Lower lobe of right lung (tissue), 2 donors: ENCODE measurements at regions not wholly inside any gene's neighbourhood (a gene's known extent, or its start where the extent isn't known, plus 50 kb on each side); places are given as distances from the start of the nearest gene placed in this dataset.
"Not testable (repeated sequence)": the region's sequence is repeated elsewhere in the genome, so short reads cannot be mapped to it uniquely, and the experiment has no call there.

Experiments
- ATAC-seq, 2 donors: fragments of 200-7000 bp; cut with Tn5 transposase; one replicate each; pipeline ENCODE4 v1.9.1; 2020 to 2022; ENCODE audit warnings: mild to moderate bottlenecking in 2 of 2, moderate library complexity in 2 of 2
- DNase-seq: peaks from one replicate; pipeline ENCODE4 v3.0.0-alpha.2; 2020
- H3K27ac ChIP-seq: fragments of 200-600 bp; one replicate; pipeline ENCODE4 v1.8.0; 2022
- H3K27me3 ChIP-seq: fragments of 200-600 bp; one replicate; pipeline ENCODE4 v1.8.0; 2022; ENCODE audit warnings: low read depth
- H3K36me3 ChIP-seq: fragments of 200-600 bp; one replicate; pipeline ENCODE4 v1.8.0; 2022; ENCODE audit warnings: mild to moderate bottlenecking
- H3K4me1 ChIP-seq: fragments of 200-600 bp; one replicate; pipeline ENCODE4 v1.8.0; 2022
- H3K4me3 ChIP-seq: fragments of 200-600 bp; one replicate; pipeline ENCODE4 v1.8.0; 2022; ENCODE audit warnings: mild to moderate bottlenecking
- H3K9me3 ChIP-seq: fragments of 200-600 bp; one replicate; pipeline ENCODE4 v1.8.0; 2022
- CTCF ChIP-seq: fragments of 200-600 bp; IDR thresholded peaks from one replicate; pipeline ENCODE4 v1.8.0; 2022; ENCODE audit warnings: antibody characterized with exemption, mild to moderate bottlenecking
- intact Hi-C: fragments of 100-400 bp; cut with DNase I; formaldehyde crosslinking; loops from one replicate; pipeline ENCODE4 v1.11.0; 2022
- donor health status: DM: no; HTN: yes; CAD: no; lungs with severe emphysema.

GRCh38 chr4:1566838-1567518 lies 117.1 kb downstream of the FAM53A start:
- Histone ChIP-seq H3K27ac (no peak overlapping the region), H3K4me1 (no peaks in the 10 kb centered on the region), H3K36me3 (no peaks in the 10 kb centered on the region), H3K27me3 (peaks cover 51% of the 10 kb centered on the region), H3K4me3 (no peak overlapping the region), H3K9me3 (no peaks in the 10 kb centered on the region)
- ATAC-seq, result no peak
- no peak for TF ChIP-seq CTCF
- DNase-seq, result peak; percentile 37
- intact Hi-C loops, result no loop called here

- H3K27ac ChIP-seq, H3K9me3 ChIP-seq, H3K36me3 ChIP-seq, H3K4me3 ChIP-seq, H3K4me1 ChIP-seq, intact Hi-C loops: not testable (repeated sequence)
- ATAC-seq (peak in 1 of 2 donors; percentile 5), DNase-seq (peak; percentile 43)
- peaks cover 57% of the 10 kb centered on the region for H3K27me3 ChIP-seq
Measured at GRCh38 chr4:1566301-1566837, 117.7 kb downstream of the FAM53A start.

GRCh38 chr4:1565598-1566295 lies 118.4 kb downstream of the FAM53A start:
- Histone ChIP-seq H3K4me3 (no peak overlapping the region), H3K27ac (no peak overlapping the region), H3K4me1 (no peaks in the 10 kb centered on the region), H3K36me3 (no peaks in the 10 kb centered on the region), H3K9me3 (no peaks in the 10 kb centered on the region), H3K27me3 (peaks cover 63% of the 10 kb centered on the region)
- intact Hi-C loops, result no loop called here
- no peak for TF ChIP-seq CTCF
- DNase-seq (peak; percentile 42), ATAC-seq (no peak)

- ATAC-seq (no peak), DNase-seq (no peak)
- intact Hi-C loops, result no loop called here
- no peaks in the 10 kb centered on the region for H3K4me1 ChIP-seq
- H3K36me3 ChIP-seq, result no peaks in the 10 kb centered on the region
- no peak for TF ChIP-seq CTCF
- no peak overlapping the region for H3K4me3 ChIP-seq
- peaks cover 73% of the 10 kb centered on the region for H3K27me3 ChIP-seq
- no peaks in the 10 kb centered on the region for H3K9me3 ChIP-seq
- H3K27ac ChIP-seq, result no peak overlapping the region
Measured at GRCh38 chr4:1564535-1565375, 119.4 kb downstream of the FAM53A start.

GRCh38 chr4:1563768-1564485 lies 120.2 kb downstream of the FAM53A start:
- TF ChIP-seq CTCF, result no peak
- Histone ChIP-seq H3K9me3 (no peaks in the 10 kb centered on the region), H3K36me3 (no peaks in the 10 kb centered on the region), H3K27me3 (peaks cover 81% of the 10 kb centered on the region), H3K4me3 (no peak overlapping the region), H3K4me1 (no peaks in the 10 kb centered on the region), H3K27ac (no peak overlapping the region)
- DNase-seq, result no peak
- intact Hi-C loops, result no loop called here
- ATAC-seq, result no peak
